SK-N-SH treated with all-trans-retinoic acid at 6 μM for 48 hours (cell line): ENCODE measurements at regions not wholly inside any gene's neighbourhood (a gene's known extent, or its start where the extent isn't known, plus 50 kb on each side); places are given as distances from the start of the nearest gene placed in this dataset.

Experiments
- ATAC-seq: fragments of 200-7000 bp; cut with Tn5 transposase; 3 replicates; pipeline ENCODE4 v1.9.1; 2020; ENCODE audit warnings: mild to moderate bottlenecking, moderate library complexity
- ARNTL ChIP-seq: fragments of 450-650 bp; formaldehyde crosslinking; IDR thresholded peaks from 2 replicates; pipeline ENCODE4 v1.5.0; 2020; ENCODE audit warnings: low read depth, mild to moderate bottlenecking, moderate library complexity, borderline replicate concordance
- BACH2 ChIP-seq: fragments of 250-450 bp; sonication (Bioruptor Pico); IDR thresholded peaks from 2 replicates; pipeline ENCODE4 v1.9.0; 2021; ENCODE audit warnings: mild to moderate bottlenecking, borderline replicate concordance
- CSDC2 ChIP-seq: fragments of 250-450 bp; sonication (Bioruptor Pico); IDR thresholded peaks from 2 replicates; pipeline ENCODE4 v1.5.0; 2020; ENCODE audit warnings: mild to moderate bottlenecking, moderate library complexity
- CSRNP3 ChIP-seq: fragments of 250-450 bp; sonication (Bioruptor Pico); IDR thresholded peaks from 2 replicates; pipeline ENCODE4 v1.5.1; 2021; ENCODE audit warnings: mild to moderate bottlenecking, moderate library complexity
- ESRRG ChIP-seq: fragments of 250-450 bp; sonication (Bioruptor Pico); IDR thresholded peaks from 2 replicates; pipeline ENCODE4 v1.6.1; 2021; ENCODE audit warnings: mild to moderate bottlenecking
- GLIS3 ChIP-seq: fragments of 250-450 bp; sonication (Bioruptor Pico); IDR thresholded peaks from 2 replicates; pipeline ENCODE4 v1.5.0; 2020; ENCODE audit warnings: mild to moderate bottlenecking, moderate library complexity
- ISL1 ChIP-seq: fragments of 250-450 bp; sonication (Bioruptor Pico); IDR thresholded peaks from 2 replicates; pipeline ENCODE4 v2.1.2; 2022; ENCODE audit warnings: mild to moderate bottlenecking, moderate library complexity
- OSR1 ChIP-seq: fragments of 250-450 bp; sonication (Bioruptor Pico); IDR thresholded peaks from 2 replicates; pipeline ENCODE4 v1.8.0; 2022; ENCODE audit warnings: moderate library complexity, mild to moderate bottlenecking, inconsistent platforms
- PATZ1 ChIP-seq: fragments of 250-450 bp; sonication (Bioruptor Pico); IDR thresholded peaks from 2 replicates; pipeline ENCODE4 v1.8.0; 2020; ENCODE audit warnings: mild to moderate bottlenecking, moderate library complexity, borderline replicate concordance
- PPARA ChIP-seq: fragments of 250-450 bp; sonication (Bioruptor Pico); IDR thresholded peaks from 2 replicates; pipeline ENCODE4 v1.5.0; 2020; ENCODE audit warnings: mild to moderate bottlenecking, borderline replicate concordance
- RARB ChIP-seq: fragments of 250-450 bp; sonication (Bioruptor Pico); IDR thresholded peaks from 2 replicates; pipeline ENCODE4 v1.8.0; 2021; ENCODE audit warnings: mild to moderate bottlenecking, moderate library complexity
- SNAI2 ChIP-seq: fragments of 250-450 bp; sonication (Bioruptor Pico); IDR thresholded peaks from 2 replicates; pipeline ENCODE4 v1.5.0; 2020; ENCODE audit warnings: mild to moderate bottlenecking, moderate library complexity
- TCF4 ChIP-seq: fragments of 250-450 bp; sonication (Bioruptor Pico); IDR thresholded peaks from 2 replicates; pipeline ENCODE4 v1.8.0; 2021; ENCODE audit warnings: mild to moderate bottlenecking, moderate library complexity, borderline replicate concordance
- TOX ChIP-seq: fragments of 250-450 bp; sonication (Bioruptor Pico); IDR thresholded peaks from 2 replicates; pipeline ENCODE4 v1.8.0; 2021; ENCODE audit warnings: mild to moderate bottlenecking, moderate library complexity, borderline replicate concordance
- TSHZ2 ChIP-seq: fragments of 250-450 bp; sonication (Bioruptor Pico); IDR thresholded peaks from 2 replicates; pipeline ENCODE4 v1.5.0; 2020; ENCODE audit warnings: mild to moderate bottlenecking, moderate library complexity
- ZC3H10 ChIP-seq: fragments of 250-450 bp; sonication (Bioruptor Pico); IDR thresholded peaks from 2 replicates; pipeline ENCODE4 v1.5.1; 2021; ENCODE audit warnings: mild to moderate bottlenecking, moderate library complexity
- ZFP3 ChIP-seq: fragments of 250-450 bp; sonication (Bioruptor Pico); IDR thresholded peaks from 2 replicates; pipeline ENCODE4 v1.5.0; 2020; ENCODE audit warnings: mild to moderate bottlenecking, moderate library complexity
- ZFP30 ChIP-seq: fragments of 450-650 bp; formaldehyde crosslinking; IDR thresholded peaks from 2 replicates; pipeline ENCODE4 v1.5.0; 2022; ENCODE audit warnings: mild to moderate bottlenecking, moderate library complexity
- ZNF565 ChIP-seq: fragments of 450-650 bp; formaldehyde crosslinking; conservative IDR thresholded peaks from 2 replicates; pipeline ENCODE4 v1.5.0; 2020; ENCODE audit warnings: low read depth, mild to moderate bottlenecking, moderate library complexity
- ZNF70 ChIP-seq: fragments of 450-650 bp; formaldehyde crosslinking; IDR thresholded peaks from 2 replicates; pipeline ENCODE4 v1.5.0; 2020; ENCODE audit warnings: mild to moderate bottlenecking, moderate library complexity
- ZNF8 ChIP-seq: fragments of 450-650 bp; formaldehyde crosslinking; IDR thresholded peaks from 2 replicates; pipeline ENCODE4 v1.5.0; 2020; ENCODE audit warnings: mild to moderate bottlenecking, moderate library complexity
- TF ChIP-seq, protein P1 (sequence below): fragments of 250-450 bp; sonication (Bioruptor Pico); IDR thresholded peaks from 2 replicates; pipeline ENCODE4 v1.8.0; 2021; ENCODE audit warnings: low read depth, mild to moderate bottlenecking, moderate library complexity, borderline replicate concordance

DNA sequence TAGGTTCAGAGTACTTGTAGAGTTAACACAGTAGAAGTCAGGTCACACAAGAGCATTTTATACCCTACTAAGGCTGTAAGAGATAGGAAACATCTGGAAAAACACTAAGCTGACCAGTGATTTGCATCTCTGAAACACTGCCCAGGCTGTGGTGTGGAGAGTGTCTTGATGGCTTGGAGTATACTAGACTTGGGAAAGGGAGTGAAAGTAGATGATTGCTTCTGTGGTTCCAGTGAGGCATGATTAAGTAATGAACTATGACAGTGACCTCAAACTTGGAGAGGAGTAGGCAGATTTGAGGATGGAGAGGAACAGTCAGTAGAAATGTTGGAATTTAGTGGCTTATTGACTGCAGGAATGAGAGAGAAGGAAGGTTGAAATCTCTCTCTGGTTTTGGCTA is 201.2 kb downstream of the FLRT2 start:
- TF ChIP-seq ZNF70 (CRISPR knock-in tag) = no peak
- no peak for TF ChIP-seq CSRNP3 (CRISPR knock-in tag)
- no peak for TF ChIP-seq TSHZ2
- no peak for TF ChIP-seq ARNTL (CRISPR knock-in tag)
- no peak for TF ChIP-seq OSR1
- TF ChIP-seq TCF4 (CRISPR knock-in tag) = no peak
- TF ChIP-seq RARB = no peak
- TF ChIP-seq ESRRG = no peak
- no peak for TF ChIP-seq ZFP3 (CRISPR knock-in tag)
- ATAC-seq = no peak

DNA sequence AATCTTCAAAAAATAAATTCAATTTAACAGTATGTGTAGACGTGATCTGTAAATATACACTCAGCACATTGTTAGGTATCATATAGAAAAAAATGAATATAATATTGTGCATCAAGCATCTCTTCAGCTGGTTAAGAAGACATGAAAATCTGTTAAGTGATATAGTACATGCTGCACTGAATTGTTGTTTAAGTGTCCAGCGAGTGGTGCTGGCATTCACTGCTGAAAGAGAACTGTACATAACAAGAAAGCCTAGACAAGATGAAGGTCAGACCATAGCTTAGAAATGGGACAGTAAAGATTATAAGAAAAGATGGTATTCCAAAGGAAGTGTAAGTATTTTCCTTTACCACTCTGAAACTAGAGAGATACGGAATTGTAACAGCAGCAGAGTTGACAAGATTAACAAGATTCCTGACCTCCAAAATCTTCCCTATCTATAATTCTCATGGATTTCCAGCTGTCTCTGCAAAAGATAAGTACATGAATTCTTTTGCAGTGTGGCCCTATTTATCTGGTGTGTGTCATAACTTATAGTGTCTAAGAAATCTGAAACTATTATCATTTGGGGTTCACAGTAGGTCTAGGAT is 198.6 kb downstream of the FLRT2 start:
- TF ChIP-seq ESRRG (no peak), ZNF70 (CRISPR knock-in tag) (no peak), ZC3H10 (CRISPR knock-in tag) (no peak), OSR1 (no peak), TOX (no peak), CSRNP3 (CRISPR knock-in tag) (no peak), ZNF565 (CRISPR knock-in tag) (no peak), PATZ1 (CRISPR knock-in tag) (no peak), SNAI2 (CRISPR knock-in tag) (no peak), RARB (no peak), PPARA (CRISPR knock-in tag) (no peak), ISL1 (CRISPR knock-in tag) (no peak), GLIS3 (no peak), ARNTL (CRISPR knock-in tag) (no peak), TSHZ2 (no peak), CSDC2 (CRISPR knock-in tag) (no peak), ZFP30 (CRISPR knock-in tag) (no peak), BACH2 (CRISPR knock-in tag) (no peak), ZFP3 (CRISPR knock-in tag) (no peak), ZNF8 (no peak)
- TF ChIP-seq, all 23 proteins: peak for 0
- no peak for ATAC-seq

- no peak for ATAC-seq
- TF ChIP-seq TOX (no peak), ZFP30 (CRISPR knock-in tag) (no peak), ESRRG (no peak), CSDC2 (CRISPR knock-in tag) (no peak), TSHZ2 (no peak), BACH2 (CRISPR knock-in tag) (no peak), TCF4 (CRISPR knock-in tag) (no peak)
- TF ChIP-seq, protein P1, sequence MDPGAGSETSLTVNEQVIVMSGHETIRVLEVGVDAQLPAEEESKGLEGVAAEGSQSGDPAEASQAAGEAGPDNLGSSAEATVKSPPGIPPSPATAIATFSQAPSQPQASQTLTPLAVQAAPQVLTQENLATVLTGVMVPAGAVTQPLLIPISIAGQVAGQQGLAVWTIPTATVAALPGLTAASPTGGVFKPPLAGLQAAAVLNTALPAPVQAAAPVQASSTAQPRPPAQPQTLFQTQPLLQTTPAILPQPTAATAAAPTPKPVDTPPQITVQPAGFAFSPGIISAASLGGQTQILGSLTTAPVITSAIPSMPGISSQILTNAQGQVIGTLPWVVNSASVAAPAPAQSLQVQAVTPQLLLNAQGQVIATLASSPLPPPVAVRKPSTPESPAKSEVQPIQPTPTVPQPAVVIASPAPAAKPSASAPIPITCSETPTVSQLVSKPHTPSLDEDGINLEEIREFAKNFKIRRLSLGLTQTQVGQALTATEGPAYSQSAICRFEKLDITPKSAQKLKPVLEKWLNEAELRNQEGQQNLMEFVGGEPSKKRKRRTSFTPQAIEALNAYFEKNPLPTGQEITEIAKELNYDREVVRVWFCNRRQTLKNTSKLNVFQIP (CRISPR knock-in tag) = no peak
Measured at GRCh38 chr14:85714069-85714468, 184.1 kb downstream of the FLRT2 start.
